AG04450 (cell line): ENCODE measurements at regions not wholly inside any gene's neighbourhood (a gene's known extent, or its start where the extent isn't known, plus 50 kb on each side); places are given as distances from the start of the nearest gene placed in this dataset.

Experiments
- CTCF ChIA-PET: fragments of 300-600, 350-600 bp; formaldehyde crosslinking; extraction: SDS; loops from one replicate; lab custom pipeline; 2022; ENCODE audit warnings: antibody characterized with exemption, inconsistent platforms; lab: Charles Lee
- POLR2A ChIA-PET: fragments of 350-600 bp; formaldehyde crosslinking; extraction: SDS; loops from one replicate; lab custom pipeline; 2021; ENCODE audit warnings: antibody characterized with exemption, inconsistent platforms; lab: Yijun Ruan, JAX
- DNase-seq: peaks from one replicate; pipeline ENCODE4 v3.0.0-alpha.2; 2011; ENCODE audit warnings: low read depth, low spot score
- H3K27ac ChIP-seq: one replicate; pipeline ENCODE4 v1.5.1; 2012; ENCODE audit warnings: low read depth, low read length, control low read depth
- H3K27me3 ChIP-seq: one replicate; pipeline ENCODE4 v1.6.0; 2012; ENCODE audit warnings: low read length; ENCODE audit not compliant: control insufficient read depth, insufficient read depth
- H3K4me3 ChIP-seq: 2 replicates; pipeline ENCODE4 v1.5.1; 2011; ENCODE audit warnings: mild to moderate bottlenecking, low read depth, low read length, control low read depth
- H3K9me3 ChIP-seq: 2 replicates; pipeline ENCODE4 v1.5.1; 2012; ENCODE audit warnings: low read length; ENCODE audit not compliant: control insufficient read depth, insufficient read depth
- TF ChIP-seq, protein P1 (sequence below): IDR thresholded peaks from 2 replicates; pipeline ENCODE4 v1.5.1; 2011; ENCODE audit warnings: low read depth, low read length, control low read depth, inconsistent platforms

DNA sequence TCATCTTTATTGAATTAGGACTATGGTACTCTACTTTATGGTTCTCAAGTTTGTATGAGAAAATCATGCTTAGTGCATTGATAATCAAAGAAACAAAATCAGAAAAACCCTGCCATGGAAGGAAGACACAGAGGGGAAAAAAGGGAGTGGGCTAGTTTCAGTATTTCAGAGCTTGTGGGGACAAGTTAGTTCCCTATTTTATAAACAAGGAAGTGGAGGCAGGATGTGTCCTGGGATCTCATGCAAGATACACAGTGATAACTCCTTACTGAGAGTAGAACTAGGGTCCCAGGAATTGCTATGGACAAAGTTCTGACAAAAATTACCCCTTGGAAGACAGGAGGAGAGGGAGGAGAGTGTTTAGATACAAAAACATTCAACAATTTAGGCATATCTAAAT lies 1277.3 kb downstream of the UQCRFS1 start:
- TF ChIP-seq, protein P1, sequence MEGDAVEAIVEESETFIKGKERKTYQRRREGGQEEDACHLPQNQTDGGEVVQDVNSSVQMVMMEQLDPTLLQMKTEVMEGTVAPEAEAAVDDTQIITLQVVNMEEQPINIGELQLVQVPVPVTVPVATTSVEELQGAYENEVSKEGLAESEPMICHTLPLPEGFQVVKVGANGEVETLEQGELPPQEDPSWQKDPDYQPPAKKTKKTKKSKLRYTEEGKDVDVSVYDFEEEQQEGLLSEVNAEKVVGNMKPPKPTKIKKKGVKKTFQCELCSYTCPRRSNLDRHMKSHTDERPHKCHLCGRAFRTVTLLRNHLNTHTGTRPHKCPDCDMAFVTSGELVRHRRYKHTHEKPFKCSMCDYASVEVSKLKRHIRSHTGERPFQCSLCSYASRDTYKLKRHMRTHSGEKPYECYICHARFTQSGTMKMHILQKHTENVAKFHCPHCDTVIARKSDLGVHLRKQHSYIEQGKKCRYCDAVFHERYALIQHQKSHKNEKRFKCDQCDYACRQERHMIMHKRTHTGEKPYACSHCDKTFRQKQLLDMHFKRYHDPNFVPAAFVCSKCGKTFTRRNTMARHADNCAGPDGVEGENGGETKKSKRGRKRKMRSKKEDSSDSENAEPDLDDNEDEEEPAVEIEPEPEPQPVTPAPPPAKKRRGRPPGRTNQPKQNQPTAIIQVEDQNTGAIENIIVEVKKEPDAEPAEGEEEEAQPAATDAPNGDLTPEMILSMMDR, result no peak
- DNase-seq, result no peak
- H3K27me3 ChIP-seq, result no peaks in the 10 kb centered on the region
- H3K27ac ChIP-seq, result no peak overlapping the region
- peaks cover 17% of the 10 kb centered on the region for H3K9me3 ChIP-seq
- no peak overlapping the region for H3K4me3 ChIP-seq
- CTCF ChIA-PET, result no interaction called here
- POLR2A ChIA-PET, result no interaction called here

DNA sequence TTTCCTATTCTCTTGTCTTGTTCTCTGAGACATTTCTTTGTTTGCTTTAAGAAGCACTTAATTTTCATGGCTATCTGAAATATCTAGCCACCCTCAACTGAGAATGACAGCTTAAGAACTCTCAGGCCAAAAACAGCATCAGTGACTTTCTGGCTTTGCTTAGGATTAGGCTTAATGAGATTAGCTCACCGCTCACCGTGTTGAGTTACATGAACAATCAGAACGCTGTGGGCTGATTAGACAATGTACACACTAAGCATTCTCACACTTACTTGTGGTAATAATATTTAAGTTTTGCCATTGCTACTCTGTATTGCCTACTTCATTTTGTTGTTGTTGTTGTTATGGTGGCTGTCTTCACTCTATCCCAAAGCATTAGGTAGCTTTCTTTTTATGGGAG lies 1283.6 kb downstream of the UQCRFS1 start:
- no peak overlapping the region for H3K4me3 ChIP-seq
- no peak for DNase-seq
- TF ChIP-seq, protein P1, result no peak
- peaks cover 6% of the 10 kb centered on the region; the same call in 1 of the 2 replicates for H3K9me3 ChIP-seq
- ChIA-PET CTCF (no interaction called here), POLR2A (no interaction called here)
- H3K27me3 ChIP-seq, result no peaks in the 10 kb centered on the region
- H3K27ac ChIP-seq, result no peak overlapping the region

DNA sequence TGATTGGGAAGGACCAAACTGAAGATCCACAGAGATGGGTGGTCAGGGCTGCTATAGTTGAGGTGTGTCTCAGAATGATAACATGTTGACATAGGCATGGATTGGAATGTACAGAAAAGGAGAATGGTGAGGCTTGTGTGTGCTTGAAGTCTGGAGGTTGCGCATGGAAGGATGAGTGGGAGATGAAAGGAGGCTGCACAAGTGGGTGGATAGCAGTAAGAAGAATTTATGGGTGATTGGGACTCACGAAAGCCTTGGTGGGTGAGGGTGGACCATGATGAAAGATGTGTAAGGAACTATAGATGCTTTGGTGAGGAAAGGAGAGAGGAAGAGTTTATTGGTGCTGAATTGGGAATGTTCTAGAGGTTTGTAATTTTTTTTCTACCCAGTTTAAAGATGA lies 1287.7 kb downstream of the UQCRFS1 start:
- H3K4me3 ChIP-seq, result no peak overlapping the region
- no peaks in the 10 kb centered on the region for H3K27me3 ChIP-seq
- H3K9me3 ChIP-seq, result peaks cover 6% of the 10 kb centered on the region; the same call in 1 of the 2 replicates
- CTCF ChIA-PET, result no interaction called here
- no peak overlapping the region for H3K27ac ChIP-seq
- TF ChIP-seq, protein P1, result no peak
- no peak for DNase-seq
- POLR2A ChIA-PET, result no interaction called here

DNA sequence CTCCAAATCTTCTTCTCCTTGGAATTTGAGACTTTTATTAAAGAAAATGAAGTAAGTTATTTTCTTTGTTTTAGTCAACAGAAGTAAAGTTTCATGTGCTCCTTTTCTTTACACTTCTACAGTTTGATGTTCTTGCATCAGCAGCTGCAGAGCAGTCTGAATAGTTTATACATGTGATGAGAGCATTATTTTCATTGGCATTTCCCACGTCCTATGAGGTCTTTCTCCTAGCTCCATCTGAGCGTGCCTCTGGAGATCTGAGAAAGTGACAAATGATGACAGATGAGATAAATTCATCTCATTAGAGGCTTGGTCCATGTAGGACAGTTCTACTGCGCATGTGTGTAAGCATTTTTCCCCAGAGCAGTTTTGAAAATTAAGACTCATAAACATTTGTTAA lies 1290.0 kb downstream of the UQCRFS1 start:
- POLR2A ChIA-PET, result no interaction called here
- H3K27me3 ChIP-seq, result no peaks in the 10 kb centered on the region
- H3K27ac ChIP-seq, result no peak overlapping the region
- TF ChIP-seq, protein P1, result no peak
- peaks cover 16% of the 10 kb centered on the region; the same call in 1 of the 2 replicates for H3K9me3 ChIP-seq
- no peak overlapping the region for H3K4me3 ChIP-seq
- CTCF ChIA-PET, result no interaction called here
- no peak for DNase-seq

DNA sequence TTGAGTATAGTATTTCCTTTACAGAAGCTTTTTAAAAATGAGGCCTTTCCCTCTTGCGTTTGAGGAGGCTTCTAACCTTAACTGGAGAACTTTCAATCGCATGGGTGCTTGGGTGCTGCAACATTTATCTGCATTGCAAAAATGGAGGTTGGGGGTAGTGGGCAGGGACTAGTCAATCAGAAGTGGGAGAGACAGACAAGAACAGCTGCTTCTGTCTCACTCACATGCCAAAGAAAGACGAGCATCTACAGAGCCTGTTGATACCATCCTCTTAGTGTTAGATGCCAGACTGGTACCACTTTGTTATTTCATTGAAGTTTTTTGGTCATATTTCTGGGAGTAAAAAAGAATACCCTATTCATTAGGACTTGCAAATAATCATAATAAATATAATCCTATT lies 1292.2 kb downstream of the UQCRFS1 start:
- H3K4me3 ChIP-seq, result no peak overlapping the region
- ChIA-PET CTCF (no interaction called here), POLR2A (no interaction called here)
- TF ChIP-seq, protein P1, result no peak
- H3K27ac ChIP-seq, result no peak overlapping the region
- peaks cover 14% of the 10 kb centered on the region; the same call in 1 of the 2 replicates for H3K9me3 ChIP-seq
- no peaks in the 10 kb centered on the region for H3K27me3 ChIP-seq
- DNase-seq, result no peak
